Endodermal cell (in vitro differentiated cells): ENCODE measurements at regions not wholly inside any gene's neighbourhood (a gene's known extent, or its start where the extent isn't known, plus 50 kb on each side); places are given as distances from the start of the nearest gene placed in this dataset.

Source experiments
- DNase-seq: peaks from one replicate; pipeline ENCODE4 v3.0.0-alpha.2; 2017
- H3K27ac ChIP-seq: 2 replicates; pipeline ENCODE4 v1.5.1; 2013; ENCODE audit warnings: mild to moderate bottlenecking, low read depth, low read length, moderate library complexity
- H3K27me3 ChIP-seq: 2 replicates; pipeline ENCODE4 v1.6.1; 2013; ENCODE audit warnings: mild to moderate bottlenecking, low read length, moderate library complexity; ENCODE audit not compliant: insufficient read depth, control insufficient read depth, poor library complexity, severe bottlenecking
- H3K36me3 ChIP-seq: 2 replicates; pipeline ENCODE4 v1.7.0; 2013; ENCODE audit warnings: mild to moderate bottlenecking, low read length, moderate library complexity; ENCODE audit not compliant: control insufficient read depth, insufficient read depth
- H3K4me1 ChIP-seq: one replicate; pipeline ENCODE4 v1.7.0; 2013; ENCODE audit warnings: low read length; ENCODE audit not compliant: control insufficient read depth, insufficient read depth
- H3K4me3 ChIP-seq: 2 replicates; pipeline ENCODE4 v1.5.1; 2013; ENCODE audit warnings: mild to moderate bottlenecking, low read length, moderate library complexity
- H3K9ac ChIP-seq: 2 replicates; pipeline ENCODE4 v1.6.1; 2013; ENCODE audit warnings: mild to moderate bottlenecking, low read length, moderate library complexity; ENCODE audit not compliant: poor library complexity, severe bottlenecking; ENCODE audit errors: extremely low read depth
- H3K9me3 ChIP-seq: 2 replicates; pipeline ENCODE4 v1.6.1; 2013; ENCODE audit warnings: mild to moderate bottlenecking, low read length, moderate library complexity; ENCODE audit not compliant: control insufficient read depth
- H3K27ac Mint-ChIP-seq: 2 replicates; pipeline ENCODE4 v1.8.0; 2020; ENCODE audit warnings: mixed read lengths
- H3K27me3 Mint-ChIP-seq: 2 replicates; pipeline ENCODE4 v1.8.0; 2021; ENCODE audit warnings: mild to moderate bottlenecking, mixed read lengths; ENCODE audit not compliant: insufficient read depth
- H3K36me3 Mint-ChIP-seq: 2 replicates; pipeline ENCODE4 v1.8.0; 2020; ENCODE audit warnings: low read depth, mixed read lengths
- H3K4me1 Mint-ChIP-seq: 2 replicates; pipeline ENCODE4 v1.8.0; 2020; ENCODE audit warnings: mixed read lengths
- H3K4me3 Mint-ChIP-seq: 2 replicates; pipeline ENCODE4 v1.8.0; 2020; ENCODE audit warnings: mild to moderate bottlenecking, moderate library complexity, mixed read lengths
- H3K9me3 Mint-ChIP-seq: 2 replicates; pipeline ENCODE4 v1.8.0; 2020; ENCODE audit warnings: mild to moderate bottlenecking, mixed read lengths
- WGBS, 2 experiments: methylation state at CpG; one replicate each; pipeline versions ENCODE4 v1.1.5 to v1.1.7; 2013; ENCODE audit warnings: missing lambda C conversion rate in 2 of 2, mixed read lengths in 1 of 2; ENCODE audit not compliant: insufficient coverage in 1 of 2, insufficient read length in 1 of 2; 5-methylcytosine and 5-hydroxymethylcytosine counted together
- TF ChIP-seq, protein P1 (sequence below): fragments of 200-600 bp; sonication (generic); conservative IDR thresholded peaks from 2 replicates; pipeline ENCODE4 v1.5.0; 2021; ENCODE audit warnings: antibody characterized with exemption, mild to moderate bottlenecking

DNA sequence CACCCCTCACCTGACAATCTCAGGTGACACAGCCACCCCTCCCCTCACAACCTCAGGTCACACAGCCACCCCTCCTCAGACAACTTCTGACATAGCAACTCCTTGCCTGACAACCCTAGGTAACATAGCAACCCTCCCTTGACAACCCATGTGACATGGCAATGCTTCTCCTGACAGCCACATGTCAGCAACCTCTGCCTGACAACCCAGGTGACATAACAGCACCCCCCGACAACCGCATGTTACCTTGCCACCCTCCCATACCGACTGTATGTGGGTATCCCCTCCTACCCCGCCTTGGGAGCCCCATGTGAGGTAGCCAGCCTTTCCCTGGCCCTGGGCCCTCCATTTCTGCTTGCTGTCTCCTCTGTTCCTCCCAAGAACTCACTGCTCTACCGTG is 77.7 kb upstream of the B3GAT1 start:
- Mint-ChIP-seq H3K27ac (no peak overlapping the region), H3K9me3 (peaks cover 12% of the 10 kb centered on the region), H3K27me3 (peaks cover 23% of the 10 kb centered on the region), H3K4me1 (no peaks in the 10 kb centered on the region), H3K36me3 (no peaks in the 10 kb centered on the region), H3K4me3 (no peak overlapping the region)
- Histone ChIP-seq H3K9me3 (no peaks in the 10 kb centered on the region), H3K27ac (no peak overlapping the region), H3K4me3 (no peak overlapping the region), H3K36me3 (no peaks in the 10 kb centered on the region), H3K4me1 (no peaks in the 10 kb centered on the region), H3K9ac (no peak overlapping the region), H3K27me3 (peaks cover 6% of the 10 kb centered on the region)
- TF ChIP-seq, protein P1, sequence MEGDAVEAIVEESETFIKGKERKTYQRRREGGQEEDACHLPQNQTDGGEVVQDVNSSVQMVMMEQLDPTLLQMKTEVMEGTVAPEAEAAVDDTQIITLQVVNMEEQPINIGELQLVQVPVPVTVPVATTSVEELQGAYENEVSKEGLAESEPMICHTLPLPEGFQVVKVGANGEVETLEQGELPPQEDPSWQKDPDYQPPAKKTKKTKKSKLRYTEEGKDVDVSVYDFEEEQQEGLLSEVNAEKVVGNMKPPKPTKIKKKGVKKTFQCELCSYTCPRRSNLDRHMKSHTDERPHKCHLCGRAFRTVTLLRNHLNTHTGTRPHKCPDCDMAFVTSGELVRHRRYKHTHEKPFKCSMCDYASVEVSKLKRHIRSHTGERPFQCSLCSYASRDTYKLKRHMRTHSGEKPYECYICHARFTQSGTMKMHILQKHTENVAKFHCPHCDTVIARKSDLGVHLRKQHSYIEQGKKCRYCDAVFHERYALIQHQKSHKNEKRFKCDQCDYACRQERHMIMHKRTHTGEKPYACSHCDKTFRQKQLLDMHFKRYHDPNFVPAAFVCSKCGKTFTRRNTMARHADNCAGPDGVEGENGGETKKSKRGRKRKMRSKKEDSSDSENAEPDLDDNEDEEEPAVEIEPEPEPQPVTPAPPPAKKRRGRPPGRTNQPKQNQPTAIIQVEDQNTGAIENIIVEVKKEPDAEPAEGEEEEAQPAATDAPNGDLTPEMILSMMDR, result no peak
- peak; percentile 26 for DNase-seq
- WGBS, 2 experiments, result 77 to 79% methylated on average over 3 to 5 of the region's 5 CpGs

DNA sequence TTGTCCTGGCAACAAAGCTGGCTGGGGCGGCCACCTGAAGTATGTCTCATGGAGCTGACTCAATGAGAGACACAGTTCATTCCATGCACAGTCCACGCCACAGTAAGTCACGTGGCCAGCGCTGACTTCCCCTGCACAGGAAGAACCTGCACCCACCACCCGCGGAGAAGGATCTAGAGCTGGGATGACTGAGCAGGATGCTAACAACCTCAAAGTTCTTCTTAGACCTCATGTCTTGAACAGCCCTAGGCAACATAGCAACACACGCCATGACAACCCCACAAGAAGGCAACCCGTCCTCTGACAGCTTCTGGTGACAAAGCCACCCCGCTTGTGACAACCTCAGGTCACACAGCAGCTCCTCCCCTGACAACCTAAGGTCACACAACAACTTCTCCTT is 76.9 kb upstream of the B3GAT1 start:
- Mint-ChIP-seq H3K9me3 (peaks cover 5% of the 10 kb centered on the region), H3K27me3 (peaks cover 21% of the 10 kb centered on the region), H3K36me3 (no peaks in the 10 kb centered on the region), H3K4me3 (no peak overlapping the region), H3K4me1 (no peaks in the 10 kb centered on the region), H3K27ac (no peak overlapping the region)
- no peaks in the 10 kb centered on the region for H3K4me1 ChIP-seq
- peaks cover 6% of the 10 kb centered on the region for H3K27me3 ChIP-seq
- WGBS, 2 experiments, result 90% methylated on average over 7 to 9 of the region's 9 CpGs
- H3K9me3 ChIP-seq, result no peaks in the 10 kb centered on the region
- H3K4me3 ChIP-seq, result no peak overlapping the region
- no peak overlapping the region for H3K9ac ChIP-seq
- TF ChIP-seq, protein P1, result no peak
- DNase-seq, result peak; percentile 18
- H3K36me3 ChIP-seq, result no peaks in the 10 kb centered on the region
- no peak overlapping the region for H3K27ac ChIP-seq

DNA sequence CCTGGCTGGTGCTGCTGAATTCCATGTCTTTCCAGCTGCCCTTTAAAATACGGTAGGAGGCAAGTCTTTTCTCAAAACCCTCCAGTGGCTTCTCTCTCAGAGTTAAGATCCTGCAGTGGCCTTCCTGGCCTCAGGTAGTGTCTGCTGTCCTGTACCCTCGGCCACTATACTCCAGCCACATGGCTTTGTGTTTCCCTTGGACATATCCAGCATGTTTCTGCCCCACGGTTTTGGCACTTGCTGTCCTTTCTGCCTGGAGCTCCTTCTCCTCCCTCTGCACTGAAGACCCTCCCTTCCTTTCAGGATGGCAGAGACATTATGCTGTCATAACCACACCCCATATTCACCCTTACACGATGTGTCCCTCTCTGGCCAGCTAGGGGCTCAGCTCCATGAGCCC is 76.5 kb upstream of the B3GAT1 start:
- H3K9ac ChIP-seq, result no peak overlapping the region
- no peak overlapping the region for H3K4me3 ChIP-seq
- TF ChIP-seq, protein P1, result no peak
- H3K36me3 ChIP-seq, result no peaks in the 10 kb centered on the region
- no peaks in the 10 kb centered on the region for H3K4me1 ChIP-seq
- Mint-ChIP-seq H3K36me3 (no peaks in the 10 kb centered on the region), H3K9me3 (peaks cover 5% of the 10 kb centered on the region), H3K4me1 (no peaks in the 10 kb centered on the region), H3K27ac (no peak overlapping the region), H3K27me3 (peaks cover 21% of the 10 kb centered on the region), H3K4me3 (no peak overlapping the region)
- H3K27me3 ChIP-seq, result peaks cover 6% of the 10 kb centered on the region
- 86 to 91% methylated on average over 4 of the region's 4 CpGs for WGBS, 2 experiments
- no peaks in the 10 kb centered on the region for H3K9me3 ChIP-seq
- no peak overlapping the region for H3K27ac ChIP-seq
- peak; percentile 24 for DNase-seq
